Right cardiac atrium (tissue), 5 donors: ENCODE measurements at regions not wholly inside any gene's neighbourhood (a gene's known extent, or its start where the extent isn't known, plus 50 kb on each side); places are given as distances from the start of the nearest gene placed in this dataset.
"Not testable (repeated sequence)": the region's sequence is repeated elsewhere in the genome, so short reads cannot be mapped to it uniquely, and the experiment has no call there.

Experiments used
- ATAC-seq, 2 donors: fragments of 200-7000 bp; cut with Tn5 transposase; one replicate each; pipeline versions ENCODE4 v1.8.0 to v1.9.1; 2020; ENCODE audit warnings: moderate library complexity in 2 of 2, mild to moderate bottlenecking in 1 of 2
- DNase-seq, 3 donors: peaks; one replicate each; pipeline ENCODE4 v3.0.0-alpha.2; 2020
- H3K27ac ChIP-seq: one replicate; pipeline ENCODE4 v1.5.1; 2013; ENCODE audit warnings: mild to moderate bottlenecking, low read length, control low read depth, moderate library complexity
- H3K27me3 ChIP-seq: one replicate; pipeline ENCODE4 v1.6.1; 2013; ENCODE audit not compliant: control insufficient read depth, insufficient read depth
- H3K4me1 ChIP-seq: one replicate; pipeline ENCODE4 v1.6.1; 2013; ENCODE audit warnings: low read length; ENCODE audit not compliant: control insufficient read depth, insufficient read depth
- H3K4me3 ChIP-seq: one replicate; pipeline ENCODE4 v1.5.1; 2013; ENCODE audit warnings: low read length, control low read depth
- H3K9me3 ChIP-seq: one replicate; pipeline ENCODE4 v1.6.1; 2013; ENCODE audit warnings: low read length; ENCODE audit not compliant: control insufficient read depth
- WGBS: extraction: QIAGEN DNeasy Blood & Tissue Kit; methylation state at CpG from one replicate; pipeline ENCODE4 v1.1.7; 2013; 5-methylcytosine and 5-hydroxymethylcytosine counted together
- intact Hi-C, 4 donors: fragments of 100-400 bp; cut with DNase I; formaldehyde crosslinking; loops; one replicate each; pipeline versions ENCODE4 v1.11.0 to v1.14.0; 2022 to 2023
- donor health status: healthy with polysubstance abuse.
- donor health status: DM: no; HTN: yes; CAD: no.
- donor health status: DM: no; HTN: no; CAD: no.
- donor health status: DM: no; HTN: yes; CAD: no; lungs with severe emphysema.
- donor health status: DM: yes; HTN: yes; CAD: no.

DNA sequence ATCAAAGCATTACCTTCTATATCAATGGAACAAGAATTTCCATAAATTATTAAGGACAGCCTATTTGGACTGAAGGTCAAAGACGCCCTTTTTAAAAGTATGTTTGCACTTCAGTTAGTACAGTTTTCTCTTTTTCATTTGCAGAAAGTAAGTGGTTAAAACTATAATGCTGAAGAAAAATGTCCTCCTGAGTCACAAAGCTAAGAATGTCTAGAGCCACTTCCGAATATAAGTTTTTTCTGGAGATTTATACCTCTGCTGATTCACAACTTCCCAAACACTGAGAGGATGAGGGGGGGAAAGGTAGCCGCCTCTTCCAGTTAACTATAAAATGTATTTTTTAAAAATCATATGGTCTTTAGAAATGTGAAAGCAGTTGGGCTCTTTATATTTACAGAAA lies 84.9 kb downstream of the DUSP6 start:
- H3K27ac ChIP-seq, result no peak overlapping the region
- H3K27me3 ChIP-seq, result no peaks in the 10 kb centered on the region
- intact Hi-C loops, result no loop called here
- H3K4me1 ChIP-seq, result no peaks in the 10 kb centered on the region
- H3K4me3 ChIP-seq, result no peak overlapping the region
- ATAC-seq (no peak), DNase-seq (no peak)
- no peaks in the 10 kb centered on the region for H3K9me3 ChIP-seq
- 83% methylated on average over 3 of the region's 3 CpGs for WGBS

DNA sequence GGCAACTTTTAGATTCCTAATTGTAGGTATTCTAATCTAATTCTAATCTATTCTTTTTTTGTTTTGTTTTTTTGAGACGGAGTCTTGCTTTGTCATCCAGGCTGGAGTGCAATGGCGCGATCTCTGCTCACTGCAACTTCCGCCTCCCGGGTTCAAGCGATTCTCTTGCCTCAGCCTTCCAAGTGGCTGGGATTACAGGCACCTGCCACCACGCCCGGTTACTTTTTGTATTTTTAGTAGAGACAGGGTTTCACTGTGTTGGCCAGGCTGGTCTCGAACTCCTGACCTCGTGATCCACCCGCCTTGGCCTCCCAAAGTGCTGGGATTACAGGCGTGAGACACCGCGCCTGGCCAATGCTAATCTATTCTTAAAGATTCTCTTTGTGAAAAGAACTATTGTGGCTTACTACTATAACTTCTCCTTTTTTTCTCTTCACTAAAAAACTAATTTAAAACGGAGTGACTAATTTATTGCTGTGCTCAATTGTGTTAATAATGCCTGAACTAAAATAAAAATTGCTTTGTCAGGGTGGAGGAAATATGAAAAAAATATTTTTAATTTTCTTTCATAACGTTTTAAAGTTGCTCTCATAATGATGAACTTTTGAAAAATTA lies 85.6 kb downstream of the DUSP6 start:
- DNase-seq, intact Hi-C loops, H3K27ac ChIP-seq, H3K27me3 ChIP-seq, H3K4me3 ChIP-seq, H3K4me1 ChIP-seq, H3K9me3 ChIP-seq, ATAC-seq: not testable (repeated sequence)
- 87% methylated on average over 16 of the region's 16 CpGs for WGBS

DNA sequence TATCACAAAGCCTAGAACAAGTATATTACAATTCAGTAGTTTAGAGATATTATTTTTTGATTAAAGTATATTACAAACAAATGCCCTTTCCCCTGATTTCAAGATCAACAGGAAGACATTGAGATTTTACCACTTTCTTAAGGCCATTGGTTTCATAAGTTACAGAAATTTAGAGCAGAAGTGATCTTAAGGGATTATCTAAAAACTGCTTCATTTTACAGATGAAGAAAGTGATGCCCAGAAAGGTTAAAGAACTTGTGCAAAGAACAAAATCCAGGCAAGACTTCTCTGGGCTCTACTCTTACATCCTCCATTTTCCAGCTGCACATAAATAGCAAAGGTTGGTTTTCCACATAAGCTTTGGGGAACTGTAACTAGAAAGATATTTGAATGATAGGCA lies 87.5 kb downstream of the DUSP6 start:
- Histone ChIP-seq H3K27ac (no peak overlapping the region), H3K9me3 (no peaks in the 10 kb centered on the region), H3K4me3 (no peak overlapping the region), H3K27me3 (no peaks in the 10 kb centered on the region), H3K4me1 (no peaks in the 10 kb centered on the region)
- intact Hi-C loops, result no loop called here
- DNase-seq (no peak), ATAC-seq (no peak)

DNA sequence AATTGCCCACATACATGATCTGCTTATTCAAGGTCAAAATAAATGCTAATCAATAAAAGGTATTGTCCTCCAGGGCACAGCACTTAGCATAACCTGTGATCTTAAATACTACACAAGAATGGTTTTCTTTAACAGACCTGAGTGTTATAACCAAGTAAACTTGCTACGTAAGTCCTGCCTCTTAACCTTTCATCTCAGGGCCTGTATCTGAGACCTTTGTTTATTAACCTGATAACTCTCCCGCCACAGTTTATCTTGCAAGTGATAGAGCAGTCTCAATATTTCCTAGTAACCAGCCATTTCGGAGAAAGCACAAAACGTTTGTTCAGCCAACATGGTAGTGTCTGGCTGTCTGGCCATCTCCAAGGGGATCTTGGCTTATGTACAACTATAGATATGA lies 88.4 kb downstream of the DUSP6 start:
- no peaks in the 10 kb centered on the region for H3K4me1 ChIP-seq
- H3K27ac ChIP-seq, result no peak overlapping the region
- H3K9me3 ChIP-seq, result no peaks in the 10 kb centered on the region
- WGBS, result 64% methylated on average over 4 of the region's 4 CpGs
- no peaks in the 10 kb centered on the region for H3K27me3 ChIP-seq
- ATAC-seq (no peak), DNase-seq (no peak)
- intact Hi-C loops, result no loop called here
- no peak overlapping the region for H3K4me3 ChIP-seq

DNA sequence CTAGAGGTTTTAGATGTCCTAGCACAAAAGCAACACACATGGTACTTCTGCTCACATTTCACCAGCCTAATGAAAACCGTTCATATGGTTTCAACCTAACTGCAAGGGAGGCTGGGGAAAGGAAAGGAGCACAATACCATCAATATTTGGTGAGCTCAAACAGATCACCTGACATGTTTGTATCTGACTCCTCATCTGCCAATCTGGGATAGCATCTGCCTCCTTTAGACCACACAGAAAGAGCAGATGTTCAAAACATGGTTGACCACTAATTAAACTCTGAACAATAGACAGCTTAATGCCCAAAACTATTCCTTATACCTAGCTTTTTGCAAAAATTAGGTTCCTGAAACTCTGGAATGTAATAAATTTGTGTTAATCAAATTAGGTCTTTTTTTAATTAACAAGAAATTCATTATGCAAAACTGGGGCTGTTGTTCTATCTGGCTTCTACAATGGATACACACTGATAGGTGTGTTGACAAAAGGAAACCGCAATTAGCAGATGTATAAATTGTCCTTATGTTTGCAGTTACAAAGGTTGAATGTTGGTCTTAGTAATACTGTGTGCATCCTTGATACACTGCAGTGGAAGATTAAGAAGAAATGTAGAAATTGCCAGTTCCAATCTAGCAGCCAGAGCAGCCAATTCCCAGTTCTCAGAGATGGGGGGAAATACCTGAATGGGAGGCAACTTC lies 89.3 kb downstream of the DUSP6 start:
- no peak for DNase-seq
- WGBS, result 97% methylated on average over 2 of the region's 2 CpGs
- no peaks in the 10 kb centered on the region for H3K27me3 ChIP-seq
- no peaks in the 10 kb centered on the region for H3K4me1 ChIP-seq
- H3K4me3 ChIP-seq, result no peak overlapping the region
- intact Hi-C loops, result no loop called here
- H3K27ac ChIP-seq, result no peak overlapping the region
- ATAC-seq, result no peak
- H3K9me3 ChIP-seq, result no peaks in the 10 kb centered on the region

DNA sequence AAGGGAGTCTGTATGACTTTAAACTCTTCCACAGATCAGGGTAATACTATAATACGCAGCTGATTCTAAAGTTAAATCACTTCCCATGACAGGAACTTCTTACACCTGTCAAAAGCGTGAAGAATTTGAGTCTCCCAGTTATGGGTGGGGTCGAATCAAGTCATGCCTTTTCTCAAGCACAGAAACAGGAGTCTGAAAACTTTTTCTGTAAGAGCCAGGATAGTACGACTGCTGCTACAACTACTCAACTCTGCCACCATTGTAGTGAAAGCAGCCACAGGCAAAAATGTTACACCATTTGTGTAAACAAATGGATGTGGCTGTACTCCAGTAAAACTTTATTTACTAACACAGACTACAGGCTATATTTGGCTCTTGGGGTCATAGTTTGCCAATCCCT lies 90.3 kb downstream of the DUSP6 start:
- ATAC-seq (no peak), DNase-seq (no peak)
- 46% methylated on average over 4 of the region's 4 CpGs for WGBS
- intact Hi-C loops, result no loop called here
- Histone ChIP-seq H3K9me3 (no peaks in the 10 kb centered on the region), H3K4me1 (no peaks in the 10 kb centered on the region), H3K27me3 (no peaks in the 10 kb centered on the region), H3K4me3 (no peak overlapping the region), H3K27ac (no peak overlapping the region)

DNA sequence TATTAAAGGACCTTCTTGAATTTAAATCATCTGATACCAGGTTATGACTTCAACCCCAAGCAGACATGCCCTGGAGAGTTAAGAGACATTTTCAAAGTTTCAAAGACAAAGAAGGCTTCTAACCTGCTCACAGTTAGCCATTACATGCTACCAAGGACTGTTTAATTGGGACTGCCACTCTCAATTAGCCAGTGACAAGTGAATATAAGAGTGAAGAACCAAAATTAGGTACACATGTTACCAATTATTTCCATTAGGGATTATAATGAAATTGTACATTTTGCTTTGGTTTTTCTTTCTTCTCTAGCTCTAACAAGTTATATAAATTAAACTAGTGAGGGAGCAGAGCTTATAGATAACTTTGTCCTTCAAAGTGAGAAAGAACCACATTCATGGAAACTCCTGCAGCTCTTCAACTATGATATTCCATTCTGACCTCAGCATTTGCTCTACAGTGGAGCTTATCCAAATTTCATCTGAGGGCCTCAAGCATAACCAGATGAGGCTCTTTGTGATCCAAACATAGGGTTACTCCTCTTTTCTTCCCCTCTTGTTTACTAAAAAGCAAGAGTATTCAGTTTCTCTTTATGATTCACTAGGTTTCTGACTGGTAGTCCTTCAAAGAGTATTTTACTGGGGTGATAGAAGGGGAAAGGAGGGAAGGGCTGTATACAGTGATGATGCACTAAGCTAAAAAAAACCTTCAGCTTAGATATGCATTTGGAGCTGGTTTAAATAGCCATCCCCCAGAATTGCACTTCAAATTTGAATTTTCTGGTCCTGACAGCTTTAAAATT lies 91.3 kb downstream of the DUSP6 start:
- ATAC-seq (no peak), DNase-seq (no peak)
- Histone ChIP-seq H3K27me3 (no peaks in the 10 kb centered on the region), H3K4me3 (no peak overlapping the region), H3K9me3 (no peaks in the 10 kb centered on the region), H3K4me1 (no peaks in the 10 kb centered on the region), H3K27ac (no peak overlapping the region)
- intact Hi-C loops, result no loop called here

DNA sequence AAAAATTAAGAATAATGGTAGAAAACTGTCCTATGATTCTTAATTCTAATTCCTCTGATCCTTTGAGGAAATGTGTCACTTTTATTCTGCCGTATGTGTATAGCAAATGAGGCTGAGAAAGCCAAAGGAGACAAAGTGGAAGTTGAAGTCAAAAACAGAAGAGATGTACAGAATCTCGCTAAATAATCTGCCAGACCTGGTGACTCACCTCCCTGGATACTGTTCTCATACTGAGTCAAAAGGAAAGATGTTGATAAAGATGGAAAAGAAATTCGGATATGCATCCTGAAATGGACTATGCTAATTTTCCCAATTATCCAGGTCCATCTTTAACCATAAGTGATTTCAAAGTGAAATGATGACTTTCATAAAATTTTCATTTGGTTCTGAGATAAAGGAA lies 92.5 kb downstream of the DUSP6 start:
- Histone ChIP-seq H3K4me1 (no peaks in the 10 kb centered on the region), H3K27me3 (no peaks in the 10 kb centered on the region), H3K4me3 (no peak overlapping the region), H3K9me3 (no peaks in the 10 kb centered on the region), H3K27ac (no peak overlapping the region)
- DNase-seq (no peak), ATAC-seq (no peak)
- intact Hi-C loops, result no loop called here
- 83% methylated on average over 3 of the region's 3 CpGs for WGBS

DNA sequence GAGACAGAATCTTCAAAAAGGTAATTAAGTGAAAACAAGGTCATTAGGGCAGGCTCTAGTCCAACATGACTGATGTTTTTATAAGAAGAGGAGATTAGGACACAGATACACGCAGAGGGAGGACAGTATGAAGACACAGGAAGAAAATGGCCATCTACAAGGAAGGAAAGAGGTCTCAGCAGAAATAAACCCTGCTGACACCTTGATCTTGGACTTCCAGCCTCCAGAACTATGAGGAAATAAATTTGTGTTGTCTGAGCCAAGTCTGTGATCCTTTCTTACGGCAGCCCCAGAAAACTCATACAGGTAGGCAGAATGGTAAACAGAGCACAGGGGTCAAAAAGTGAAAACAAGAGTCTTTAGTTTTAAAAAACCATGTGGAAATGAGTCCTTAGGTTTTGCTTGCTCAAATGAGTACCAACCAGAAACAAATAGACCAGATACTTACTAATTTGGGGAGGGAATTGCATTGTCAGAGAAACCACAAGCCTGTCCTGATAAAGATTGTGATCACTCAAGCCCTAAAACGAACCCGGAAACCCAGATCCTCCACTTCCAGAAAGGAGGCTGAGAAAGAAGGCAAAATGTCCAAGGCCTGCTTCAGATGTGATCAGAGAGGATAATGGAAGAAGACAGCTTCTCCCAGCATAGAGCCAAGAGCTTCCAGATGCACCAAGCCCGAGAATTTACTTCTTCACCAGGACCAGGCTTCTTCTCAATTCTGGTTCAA lies 93.9 kb downstream of the DUSP6 start:
- intact Hi-C loops, result no loop called here
- whole genome bisulfite sequencing, result 95% methylated on average over 5 of the region's 5 CpGs
- no peaks in the 10 kb centered on the region for H3K4me1 ChIP-seq
- H3K4me3 ChIP-seq, result no peak overlapping the region
- H3K27me3 ChIP-seq, result no peaks in the 10 kb centered on the region
- ATAC-seq (no peak), DNase-seq (no peak)
- no peak overlapping the region for H3K27ac ChIP-seq
- no peaks in the 10 kb centered on the region for H3K9me3 ChIP-seq

DNA sequence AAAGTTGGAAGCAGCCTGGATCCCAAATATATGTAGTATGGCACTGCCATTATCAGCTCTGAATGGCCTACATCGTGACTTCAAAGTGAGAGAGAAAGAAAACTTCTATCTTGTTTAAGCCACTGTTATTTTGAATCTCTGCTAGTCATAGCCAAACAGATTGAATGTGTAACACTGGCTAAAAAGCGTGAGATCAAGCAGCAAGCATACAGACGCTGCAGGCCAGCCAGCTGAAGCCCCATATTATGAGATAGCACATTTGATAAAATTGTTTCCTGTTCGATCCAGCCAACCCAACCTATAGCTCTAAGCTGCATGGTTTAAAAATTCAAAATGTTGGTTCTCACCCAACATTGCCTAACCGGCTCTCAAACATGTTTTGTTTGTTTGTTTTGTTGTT lies 95.0 kb downstream of the DUSP6 start:
- ATAC-seq, result no peak
- no peak for DNase-seq
- intact Hi-C loops, result no loop called here
- H3K4me1 ChIP-seq, result no peaks in the 10 kb centered on the region
- no peaks in the 10 kb centered on the region for H3K9me3 ChIP-seq
- no peaks in the 10 kb centered on the region for H3K27me3 ChIP-seq
- 62% methylated on average over 5 of the region's 5 CpGs for WGBS
- no peak overlapping the region for H3K27ac ChIP-seq
- no peak overlapping the region for H3K4me3 ChIP-seq

DNA sequence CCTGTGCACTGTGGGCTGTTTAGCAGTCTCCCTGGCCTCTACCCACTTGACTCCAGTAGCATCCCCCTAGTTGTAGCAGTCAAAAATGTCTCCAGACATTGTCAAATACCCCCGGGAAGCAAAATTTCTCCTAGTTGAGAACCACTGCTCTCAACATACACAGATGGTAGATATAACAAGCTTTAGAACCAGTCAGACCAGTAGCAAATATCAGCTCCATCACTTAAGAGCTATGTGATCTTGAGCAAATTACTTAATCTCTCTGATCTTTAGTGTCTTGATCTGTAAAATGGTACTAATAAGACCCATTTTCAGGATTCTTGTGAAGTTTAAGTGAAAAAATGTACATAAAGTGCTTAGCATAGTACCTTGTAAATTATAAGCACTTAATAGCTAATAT lies 96.2 kb downstream of the DUSP6 start:
- 99% methylated on average over 1 of the region's 1 CpG for WGBS
- DNase-seq (no peak), ATAC-seq (no peak)
- Histone ChIP-seq H3K4me3 (no peak overlapping the region), H3K4me1 (no peaks in the 10 kb centered on the region), H3K27me3 (no peaks in the 10 kb centered on the region), H3K9me3 (no peaks in the 10 kb centered on the region), H3K27ac (no peak overlapping the region)
- intact Hi-C loops, result no loop called here
